ENCODE measurements at regions not wholly inside any gene's neighbourhood (a gene's known extent, or its start where the extent isn't known, plus 50 kb on each side); places are given as distances from the start of the nearest gene placed in this dataset.

DNA sequence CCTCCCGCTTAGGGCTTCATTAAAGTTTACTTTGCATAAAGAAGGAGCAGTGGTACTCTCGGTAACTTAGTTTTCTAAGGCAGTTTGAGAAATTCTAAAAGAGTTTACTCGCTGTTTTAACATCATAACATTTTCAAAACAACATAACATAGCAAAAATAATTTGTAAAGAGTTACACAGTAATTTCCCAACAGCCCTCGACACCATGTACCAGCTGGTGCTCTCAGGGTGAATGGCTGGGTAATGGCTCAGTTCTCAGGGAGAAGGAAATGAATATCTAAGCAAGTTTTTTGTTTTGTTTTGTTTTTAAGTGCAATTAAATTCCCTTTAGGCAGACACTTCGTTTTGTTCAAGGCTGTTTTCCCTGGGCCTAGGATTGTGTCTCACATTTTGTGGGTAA is 435.3 kb downstream of the C4orf33 start:
- H3K4me3 ChIP-seq (ENCODE audit: low read depth, low read length), result no peak overlapping the region

DNA sequence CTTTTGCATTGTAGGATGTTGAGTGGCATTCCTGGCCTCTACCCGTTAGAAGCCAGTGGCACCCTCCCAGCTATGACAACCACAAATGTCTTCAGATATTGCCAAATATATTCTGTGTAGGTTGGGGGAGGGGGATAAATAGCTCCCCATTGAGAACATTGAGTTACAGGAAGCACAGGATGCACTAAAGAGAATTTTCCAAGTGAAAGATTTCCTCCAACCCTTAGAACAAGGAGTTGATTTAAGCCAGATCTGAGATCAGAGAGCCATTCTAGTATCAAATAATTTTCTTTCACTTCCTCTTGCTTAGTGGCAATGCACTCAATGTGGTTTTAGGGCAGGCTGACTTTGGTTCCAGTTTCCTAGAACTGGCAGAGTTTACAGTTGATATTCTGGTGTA is 436.6 kb downstream of the C4orf33 start:
- no peak overlapping the region for H3K4me3 ChIP-seq (ENCODE audit: low read depth, low read length)

DNA sequence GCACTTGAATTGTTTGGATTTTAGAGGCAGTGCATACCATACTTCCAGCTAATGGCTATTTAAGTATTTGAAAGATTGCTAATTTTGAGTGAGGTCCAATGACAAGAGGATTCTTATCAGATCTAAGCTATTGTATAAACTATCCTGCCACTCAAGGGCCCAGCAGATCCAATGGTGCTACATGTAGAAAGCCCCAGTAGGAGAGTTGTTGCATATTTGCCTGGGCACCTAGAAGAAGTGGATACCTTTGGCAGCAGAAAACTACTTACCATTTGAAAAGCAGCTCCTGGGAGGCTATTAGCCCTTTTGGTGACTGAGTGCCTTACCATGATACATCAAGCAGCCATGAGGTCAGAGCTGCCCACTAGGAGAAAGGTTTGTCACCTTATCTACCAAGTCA is 447.3 kb downstream of the C4orf33 start:
- H3K4me3 ChIP-seq (ENCODE audit: low read depth, low read length), result no peak overlapping the region

DNA sequence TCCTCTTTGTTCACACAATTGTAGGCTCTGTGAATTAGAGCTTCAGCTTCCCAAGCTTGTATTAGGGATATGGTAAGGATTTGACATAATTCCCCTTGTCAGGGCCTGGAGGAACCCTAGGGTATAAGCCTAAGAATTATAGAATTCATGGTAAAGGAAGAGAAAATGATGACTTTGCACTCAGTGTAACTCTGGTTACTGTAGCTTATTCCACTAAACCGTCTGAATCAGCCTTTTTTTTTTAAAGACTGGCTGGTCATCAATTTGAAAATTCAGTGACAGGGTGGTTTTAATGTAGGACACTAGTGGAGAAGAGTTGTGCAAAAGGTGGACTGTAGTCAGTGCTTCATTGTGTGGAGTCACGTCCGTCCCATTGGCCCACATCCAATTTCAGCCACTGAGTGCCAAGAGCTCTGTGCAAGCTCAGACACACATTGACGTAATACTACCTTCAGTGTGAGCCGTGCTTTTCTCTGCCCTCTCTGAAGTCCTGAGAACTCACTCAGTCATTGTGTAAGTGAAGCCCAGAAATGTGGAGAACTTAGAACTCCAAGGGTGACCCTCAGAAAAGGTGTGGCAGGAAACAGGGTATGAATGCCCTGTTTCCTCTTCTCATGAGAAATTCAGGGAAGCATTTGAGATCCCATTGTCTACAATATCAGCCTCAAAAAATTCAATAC is 449.8 kb downstream of the C4orf33 start:
- H3K4me3 ChIP-seq (ENCODE audit: low read depth, low read length), result no peak overlapping the region

DNA sequence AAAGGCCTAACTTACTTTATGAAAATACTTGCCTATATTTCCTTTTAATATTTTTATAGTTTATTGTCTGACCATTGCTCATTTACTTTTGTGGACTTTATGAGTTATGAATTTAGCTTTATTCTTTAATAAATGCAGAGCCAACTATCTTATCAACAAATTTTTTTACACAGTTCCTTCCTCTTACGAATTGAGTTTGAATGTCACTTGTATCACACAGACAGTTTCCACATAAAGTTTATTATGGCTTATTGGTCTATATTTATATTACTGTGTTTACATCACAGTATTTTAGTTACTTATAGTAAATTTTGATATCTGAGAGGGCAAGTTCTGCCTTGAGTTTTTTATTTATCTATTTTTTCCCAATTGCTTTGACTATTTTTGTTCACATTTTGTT is 450.6 kb downstream of the C4orf33 start:
- H3K4me3 ChIP-seq (ENCODE audit: low read depth, low read length), result no peak overlapping the region

DNA sequence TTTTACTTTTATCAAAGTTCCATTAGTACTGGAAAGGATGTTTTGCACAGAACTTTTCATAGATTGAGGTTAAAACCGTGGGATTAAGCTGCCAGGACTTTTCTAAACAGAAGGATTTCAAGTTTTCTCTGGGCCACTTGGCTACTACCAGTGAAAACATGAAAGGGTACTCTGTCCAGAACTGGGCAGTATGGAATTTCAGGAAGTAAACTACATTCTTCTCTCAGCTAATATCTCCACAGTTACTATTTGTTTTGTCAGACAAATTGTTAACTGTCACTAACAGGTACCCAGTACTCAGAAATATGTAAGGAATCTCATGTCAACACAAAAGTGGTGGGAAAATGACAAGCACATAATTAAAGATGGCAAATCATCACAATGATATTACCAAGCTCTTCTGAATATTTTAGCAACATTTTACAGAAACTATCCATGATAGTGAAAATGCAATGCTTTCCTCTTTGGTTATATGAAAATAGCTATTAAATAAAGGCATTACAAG is 454.4 kb downstream of the C4orf33 start:
- no peak overlapping the region for H3K4me3 ChIP-seq (ENCODE audit: low read depth, low read length)

DNA sequence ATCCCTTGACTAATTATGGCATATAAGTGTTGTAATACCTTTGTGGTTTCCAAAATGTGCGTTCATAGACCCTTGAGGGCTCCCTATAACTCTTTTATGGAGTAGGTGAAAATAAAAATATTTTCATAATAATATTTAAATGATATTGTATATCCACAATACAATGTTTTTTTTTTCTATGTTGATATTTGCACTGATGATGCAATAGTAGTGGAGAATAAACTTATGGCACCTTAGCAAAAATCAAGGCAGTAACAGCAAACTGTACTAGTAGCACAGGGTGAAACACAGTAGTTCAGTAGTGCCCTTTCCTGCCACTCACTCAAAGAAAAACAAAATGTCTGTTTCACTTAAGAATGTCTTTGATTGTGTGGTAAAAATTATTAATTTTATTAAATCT is 465.3 kb downstream of the C4orf33 start:
- no peak overlapping the region for H3K4me3 ChIP-seq (ENCODE audit: low read depth, low read length)

DNA sequence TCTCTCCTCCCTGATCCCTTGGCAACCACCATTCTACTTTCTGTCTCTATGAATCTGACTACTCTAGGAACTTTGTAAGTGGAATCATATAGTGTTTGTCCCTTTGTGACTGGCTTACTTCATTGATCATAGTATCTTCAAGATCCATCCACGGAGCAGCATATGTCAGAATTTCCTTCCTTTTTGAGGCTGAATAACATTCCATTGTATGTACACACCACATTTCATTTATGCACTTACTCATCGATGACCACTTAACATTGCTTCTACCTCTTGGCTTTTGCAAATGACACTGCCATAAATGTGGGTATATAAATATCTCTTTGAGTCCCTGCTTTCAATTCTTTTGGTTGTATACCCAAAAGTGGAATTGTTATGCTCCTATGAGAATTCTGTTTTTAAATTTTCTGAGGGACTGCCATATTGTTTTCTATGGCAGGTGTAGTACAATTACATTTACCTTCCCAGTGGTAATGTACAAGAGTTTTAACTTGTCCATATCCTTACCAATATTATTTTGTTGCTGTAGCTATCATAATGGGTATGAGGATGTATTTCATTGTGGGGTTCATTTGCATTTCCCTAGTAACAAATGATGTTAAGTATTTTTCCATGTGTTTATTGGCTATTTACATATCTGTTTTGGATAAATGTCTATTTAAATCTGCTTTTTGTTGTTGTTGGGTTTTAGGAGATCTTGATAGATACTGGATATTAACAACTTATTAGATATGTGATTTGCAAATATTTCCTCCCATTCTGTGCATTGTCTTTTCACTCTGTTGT is 466.1 kb downstream of the C4orf33 start:
- H3K4me3 ChIP-seq (ENCODE audit: low read depth, low read length), result no peak overlapping the region

DNA sequence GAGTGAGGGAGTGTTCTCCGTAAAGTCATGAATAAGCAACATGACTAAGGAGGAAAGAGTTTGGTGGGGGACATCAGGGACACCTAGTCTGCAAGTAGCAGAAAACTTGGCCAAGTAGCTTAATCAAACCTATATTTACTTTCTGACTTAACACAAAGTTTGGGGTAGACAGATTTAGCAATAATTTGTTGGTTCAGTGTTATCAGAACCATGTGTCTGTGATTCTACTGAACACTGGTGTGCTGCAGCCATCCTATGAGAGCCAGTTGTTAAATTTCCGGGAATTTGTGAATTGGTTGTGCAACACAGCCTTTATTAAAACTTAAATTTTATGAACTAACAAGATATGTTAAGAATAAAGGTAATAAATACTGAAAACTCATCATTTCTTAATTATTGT is 469.3 kb downstream of the C4orf33 start:
- H3K4me3 ChIP-seq (ENCODE audit: low read depth, low read length), result no peak overlapping the region

DNA sequence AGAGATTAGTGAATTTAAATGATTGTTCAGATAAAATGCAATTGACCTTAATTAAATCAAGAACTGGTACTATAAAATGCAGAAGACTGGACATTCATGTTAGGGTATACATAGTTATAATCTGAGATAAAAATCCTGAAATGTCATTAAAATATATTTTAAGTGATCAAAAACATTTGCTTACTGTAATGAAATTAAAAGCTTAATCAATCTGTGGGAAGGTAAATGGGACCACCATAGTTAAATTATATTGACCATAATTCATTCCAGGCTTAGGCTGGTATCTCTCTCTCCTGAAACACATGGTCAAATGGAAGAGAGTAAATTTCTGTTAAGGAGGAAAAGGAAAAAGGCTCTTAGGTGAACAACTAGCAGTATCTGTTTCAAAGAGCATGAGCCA is 474.4 kb downstream of the C4orf33 start:
- no peak overlapping the region for H3K4me3 ChIP-seq (ENCODE audit: low read depth, low read length)

DNA sequence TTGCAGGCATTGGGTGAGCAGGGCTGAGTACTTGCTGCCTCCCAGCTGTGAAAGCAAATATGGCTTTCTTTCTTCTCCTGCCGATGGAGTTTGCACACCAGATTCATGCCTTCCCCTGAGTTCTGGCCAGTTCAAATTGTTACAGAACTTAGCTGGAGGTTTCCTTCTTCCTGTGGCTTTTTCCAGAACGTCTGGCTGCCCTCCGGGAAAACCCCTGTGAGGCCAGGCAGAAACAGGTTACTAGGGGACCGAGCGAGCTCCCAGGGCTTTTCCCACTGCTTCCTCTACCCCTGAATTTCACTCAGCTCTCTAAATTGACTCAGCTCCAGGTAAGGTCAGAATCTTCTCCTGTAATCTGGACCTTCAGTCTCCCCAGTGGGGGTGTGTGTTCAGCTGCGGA is 482.4 kb downstream of the C4orf33 start:
- no peak overlapping the region for H3K4me3 ChIP-seq (ENCODE audit: low read depth, low read length)

DNA sequence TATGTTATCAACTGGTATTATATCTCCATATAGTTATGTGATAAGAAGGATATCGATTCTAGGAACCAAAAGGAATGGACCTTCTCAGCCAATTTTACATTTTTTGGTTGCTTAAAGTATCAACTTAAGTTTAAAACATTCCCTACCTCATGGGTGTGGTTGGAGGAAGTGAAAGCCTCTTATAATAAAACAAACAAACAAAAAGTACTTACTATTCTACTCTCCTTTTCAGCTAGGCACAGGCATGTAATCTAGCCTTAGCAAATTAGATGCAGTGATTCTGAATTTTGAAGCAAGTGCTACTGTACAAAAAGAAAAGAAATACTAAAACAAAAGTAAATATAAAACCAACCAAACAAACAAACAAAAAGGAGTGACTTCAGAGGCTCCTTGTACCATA is 485.4 kb downstream of the C4orf33 start:
- H3K4me3 ChIP-seq (ENCODE audit: low read depth, low read length), result no peak overlapping the region

DNA sequence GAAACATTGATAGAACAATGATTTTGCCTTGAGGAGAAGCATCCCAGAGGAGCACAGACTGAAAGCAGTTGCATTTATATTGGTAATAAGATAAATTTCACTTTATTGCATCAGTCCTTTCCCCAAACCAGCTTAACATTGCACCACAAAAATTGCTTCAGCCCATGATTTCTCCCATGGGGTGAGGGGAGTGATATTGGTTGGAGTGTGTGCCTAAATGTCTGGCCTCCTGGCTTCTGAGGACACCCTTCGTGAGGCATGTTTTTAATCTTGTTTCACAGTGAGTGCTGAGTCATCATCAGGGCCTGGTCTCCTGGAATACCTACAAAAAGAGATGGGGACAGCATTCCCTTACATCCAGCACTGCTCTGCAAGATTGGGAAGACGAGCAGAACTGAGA is 487.9 kb downstream of the C4orf33 start:
- H3K4me3 ChIP-seq (ENCODE audit: low read depth, low read length), result no peak overlapping the region

DNA sequence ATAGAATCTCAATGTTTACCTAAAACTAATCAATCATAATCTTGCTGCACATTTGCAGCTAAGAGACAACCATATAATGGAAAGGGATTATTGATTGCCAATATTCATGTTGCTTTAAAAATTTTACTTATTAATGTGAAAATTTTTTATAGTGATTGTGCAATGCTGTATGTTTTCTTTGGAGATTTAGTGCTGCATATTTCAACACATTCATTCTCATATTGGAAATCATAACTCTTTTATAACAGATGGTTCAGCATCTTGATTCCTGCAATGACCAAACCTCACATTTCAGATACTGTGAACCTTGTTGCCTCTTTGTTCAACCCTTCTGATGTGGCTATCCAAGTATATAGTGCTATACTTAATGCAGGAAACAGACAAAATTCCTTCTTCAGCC is 502.6 kb downstream of the C4orf33 start:
- H3K4me3 ChIP-seq (ENCODE audit: low read depth, low read length), result no peak overlapping the region

DNA sequence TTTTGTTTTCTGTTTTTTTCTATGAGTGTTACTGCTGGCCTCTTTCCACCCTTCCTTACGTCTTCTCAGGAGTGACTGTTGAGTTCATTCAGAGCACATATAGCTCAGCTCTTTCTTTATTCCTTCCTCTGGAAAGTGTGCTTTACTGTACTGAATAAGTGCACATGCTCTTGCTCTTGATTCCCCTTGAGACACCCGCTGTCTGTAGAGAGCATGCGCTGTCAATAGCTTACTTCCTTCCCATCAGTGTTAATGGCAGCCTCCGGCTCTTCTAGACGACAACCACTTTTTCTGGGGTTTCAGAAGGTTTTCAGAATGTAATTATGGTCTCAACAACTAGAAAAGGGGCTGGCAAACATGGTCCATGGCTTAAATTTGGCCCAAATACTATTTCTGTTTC is 504.9 kb downstream of the C4orf33 start:
- no peak overlapping the region for H3K4me3 ChIP-seq (ENCODE audit: low read depth, low read length)

DNA sequence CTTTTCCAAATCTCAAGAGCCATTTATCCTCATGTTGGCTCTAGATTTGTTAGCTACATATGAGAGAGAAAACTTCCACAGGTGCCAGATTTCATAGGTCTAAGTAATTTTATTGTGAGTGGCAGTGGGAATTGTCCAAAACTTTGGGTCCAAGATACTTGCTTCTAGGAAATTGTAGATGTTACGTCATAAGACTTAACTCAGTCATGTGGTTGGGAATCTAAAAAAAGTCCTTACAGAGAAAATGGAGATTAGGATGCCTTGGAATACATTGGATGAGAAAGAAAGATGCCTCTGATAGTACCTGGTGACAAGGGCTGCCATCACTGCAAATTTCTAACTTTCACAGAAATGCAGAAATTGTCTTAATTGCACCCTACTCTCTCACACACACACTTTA is 506.5 kb downstream of the C4orf33 start:
- H3K4me3 ChIP-seq (ENCODE audit: low read depth, low read length), result no peak overlapping the region

DNA sequence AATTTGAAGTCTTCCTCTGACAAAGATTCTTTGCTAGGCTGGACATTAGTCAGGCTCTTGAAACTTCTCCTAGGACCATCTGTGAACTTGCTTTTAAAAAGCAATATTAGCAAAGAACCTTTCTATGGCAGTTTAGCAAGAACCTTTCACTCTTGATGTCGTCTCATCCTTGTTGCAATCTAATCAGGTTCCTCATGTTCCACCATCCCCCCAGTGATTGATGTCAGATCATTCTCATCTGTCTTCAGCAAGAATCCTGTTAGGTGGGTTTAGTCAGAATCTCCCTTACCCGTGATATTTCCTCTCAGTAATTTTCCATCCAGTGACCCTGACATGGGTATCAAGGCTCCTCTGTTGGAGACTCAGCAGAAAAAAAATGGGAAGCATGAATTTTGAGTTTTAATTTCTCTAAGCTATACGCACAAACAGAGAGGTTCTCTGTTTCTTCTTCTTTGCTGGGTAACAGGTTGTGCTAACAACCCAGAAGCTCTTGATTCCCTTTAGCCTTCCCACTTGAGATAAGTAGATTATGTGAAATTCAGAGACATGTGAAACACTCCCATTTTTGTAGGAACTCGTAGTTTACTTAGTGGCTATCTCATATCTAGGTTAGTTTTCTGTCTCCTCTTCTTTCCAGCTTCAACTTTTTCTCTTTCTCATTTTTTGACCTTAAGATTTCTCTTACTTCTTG is 507.4 kb downstream of the C4orf33 start:
- no peak overlapping the region for H3K4me3 ChIP-seq (ENCODE audit: low read depth, low read length)

DNA sequence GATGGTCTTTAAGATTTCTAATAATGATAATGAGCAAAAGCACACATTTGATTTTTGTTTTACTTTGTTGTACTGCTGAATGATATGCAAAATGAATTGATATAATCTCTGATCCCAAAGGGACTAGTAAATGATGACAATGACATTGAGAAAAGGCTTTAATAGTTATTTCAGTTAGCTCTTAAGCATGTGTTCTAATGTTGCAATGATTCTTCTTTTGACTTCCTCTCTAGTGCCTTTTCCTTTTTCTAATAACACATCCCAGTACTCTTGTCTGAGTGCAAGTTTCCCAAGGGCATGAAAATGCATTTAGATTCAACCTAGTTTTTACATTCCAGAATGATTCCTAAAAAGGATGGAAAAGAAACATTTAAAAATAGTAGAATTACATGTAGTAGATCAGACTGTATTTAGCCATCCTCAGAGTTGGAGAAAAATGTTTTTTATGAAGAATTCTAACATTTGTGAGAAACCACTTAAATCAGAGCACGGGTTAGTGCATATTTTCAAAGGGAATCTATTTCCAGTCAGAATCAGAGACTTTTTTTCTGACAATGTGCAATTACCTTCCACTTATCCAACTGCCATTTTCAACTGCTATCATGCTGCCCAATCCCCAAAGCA is 508.8 kb downstream of the C4orf33 start:
- no peak overlapping the region for H3K4me3 ChIP-seq (ENCODE audit: low read depth, low read length)

DNA sequence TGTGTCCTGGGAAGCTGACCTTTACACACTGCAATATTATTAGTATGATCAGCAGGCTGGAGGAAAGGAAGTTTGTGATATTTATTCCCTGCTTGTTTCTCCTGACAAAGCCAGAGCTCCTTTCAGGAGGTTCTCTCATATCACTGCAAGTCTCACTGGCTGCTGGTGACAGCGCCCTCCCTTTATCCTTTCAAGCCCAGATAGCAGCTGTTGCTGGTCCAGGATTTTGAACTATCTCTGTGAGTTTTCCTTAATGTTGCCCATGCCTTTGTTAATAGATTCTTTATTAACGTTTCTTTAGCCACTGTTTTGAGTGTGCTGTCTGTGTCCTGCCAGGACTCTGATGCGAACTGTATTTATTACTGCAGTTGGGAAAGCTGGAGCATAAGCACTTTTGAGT is 518.7 kb downstream of the C4orf33 start:
- H3K4me3 ChIP-seq (ENCODE audit: low read depth, low read length), result no peak overlapping the region

DNA sequence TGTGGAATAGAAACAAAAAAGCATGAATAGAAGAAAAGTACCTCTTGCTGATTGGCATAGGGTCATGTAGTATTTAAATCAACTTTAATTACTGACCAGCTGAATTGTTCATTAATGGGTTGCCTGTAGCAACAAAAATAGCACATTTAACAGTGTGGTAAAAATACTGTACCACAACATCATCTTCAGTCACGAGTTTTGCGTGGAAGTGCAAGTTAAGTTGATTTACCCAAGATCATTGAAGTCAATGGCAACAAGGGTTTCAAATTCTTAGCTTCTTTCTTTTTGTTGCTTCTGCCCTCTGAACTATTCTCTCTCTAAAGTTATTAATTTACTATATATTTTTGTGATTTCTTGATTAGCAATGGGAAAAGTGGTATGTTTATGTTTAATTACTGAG is 526.6 kb downstream of the C4orf33 start:
- H3K4me3 ChIP-seq (ENCODE audit: low read depth, low read length), result no peak overlapping the region

DNA sequence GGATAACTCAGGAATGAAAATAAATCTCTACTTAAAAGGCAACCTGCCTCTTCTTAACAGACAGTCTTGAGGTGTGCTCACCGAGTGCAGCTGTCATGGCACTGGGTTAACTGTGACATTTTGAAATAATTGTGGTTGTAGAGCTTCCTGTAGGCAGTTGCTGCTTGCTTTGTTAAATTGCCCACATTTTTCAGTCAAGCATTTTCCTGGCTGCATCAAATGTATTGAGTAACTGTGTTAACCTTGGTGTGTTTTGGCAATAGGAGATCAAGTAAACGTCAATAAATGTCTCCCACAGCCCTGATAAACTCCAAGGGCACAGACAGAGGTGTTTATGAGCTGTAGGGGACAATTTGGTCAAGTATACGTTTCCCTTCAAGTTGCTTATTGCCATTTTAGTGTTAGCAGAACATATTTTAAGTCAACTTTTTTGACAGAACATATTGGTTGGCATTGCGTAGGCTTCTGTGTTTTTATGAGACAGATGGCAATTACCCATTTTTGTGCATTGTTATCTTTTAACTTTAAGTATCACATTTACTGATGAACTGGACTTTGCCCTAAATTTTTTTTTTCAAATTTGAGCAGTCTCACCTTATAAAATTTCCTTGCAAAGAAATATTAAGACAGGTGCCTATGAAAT is 527.4 kb downstream of the C4orf33 start:
- no peak overlapping the region for H3K4me3 ChIP-seq (ENCODE audit: low read depth, low read length)

All from iPS-11a (cell line).